ENCODE measurements at regions not wholly inside any gene's neighbourhood (a gene's known extent, or its start where the extent isn't known, plus 50 kb on each side); places are given as distances from the start of the nearest gene placed in this dataset.

- no peak for TF ChIP-seq EZH2phosphoT487 (IDR thresholded peaks at IDR 0.05; ENCODE audit: low read length)
- TF ChIP-seq, protein P1, sequence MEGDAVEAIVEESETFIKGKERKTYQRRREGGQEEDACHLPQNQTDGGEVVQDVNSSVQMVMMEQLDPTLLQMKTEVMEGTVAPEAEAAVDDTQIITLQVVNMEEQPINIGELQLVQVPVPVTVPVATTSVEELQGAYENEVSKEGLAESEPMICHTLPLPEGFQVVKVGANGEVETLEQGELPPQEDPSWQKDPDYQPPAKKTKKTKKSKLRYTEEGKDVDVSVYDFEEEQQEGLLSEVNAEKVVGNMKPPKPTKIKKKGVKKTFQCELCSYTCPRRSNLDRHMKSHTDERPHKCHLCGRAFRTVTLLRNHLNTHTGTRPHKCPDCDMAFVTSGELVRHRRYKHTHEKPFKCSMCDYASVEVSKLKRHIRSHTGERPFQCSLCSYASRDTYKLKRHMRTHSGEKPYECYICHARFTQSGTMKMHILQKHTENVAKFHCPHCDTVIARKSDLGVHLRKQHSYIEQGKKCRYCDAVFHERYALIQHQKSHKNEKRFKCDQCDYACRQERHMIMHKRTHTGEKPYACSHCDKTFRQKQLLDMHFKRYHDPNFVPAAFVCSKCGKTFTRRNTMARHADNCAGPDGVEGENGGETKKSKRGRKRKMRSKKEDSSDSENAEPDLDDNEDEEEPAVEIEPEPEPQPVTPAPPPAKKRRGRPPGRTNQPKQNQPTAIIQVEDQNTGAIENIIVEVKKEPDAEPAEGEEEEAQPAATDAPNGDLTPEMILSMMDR (IDR thresholded peaks at IDR 0.05; ENCODE audit: low read length) = no peak
Measured at GRCh38 chr4:108333353-108333942, 164.7 kb upstream of the LEF1 start.

Measured in MM.1S (cell line).